ENCODE measurements at regions not wholly inside any gene's neighbourhood (a gene's known extent, or its start where the extent isn't known, plus 50 kb on each side); places are given as distances from the start of the nearest gene placed in this dataset.

- Histone ChIP-seq H3K27me3 (ENCODE audit: insufficient read depth, low read length) (no peaks in the 10 kb centered on the region), H2AFZ (ENCODE audit: low read depth, low read length) (no peak overlapping the region), H3K36me3 (ENCODE audit: insufficient read depth, low read length) (no peaks in the 10 kb centered on the region), H3K4me3 (ENCODE audit: low read length) (no peak overlapping the region), H3K4me1 (ENCODE audit: insufficient read depth, low read length) (peaks cover 28% of the 10 kb centered on the region), H3K9me3 (ENCODE audit: low read length) (peaks cover 2% of the 10 kb centered on the region)
Observed at GRCh38 chr9:79902825-79903600, 331.2 kb downstream of the TLE4 start.

GRCh38 chr9:79900754-79901153, 329.0 kb downstream of the TLE4 start:
- Histone ChIP-seq H3K4me1 (ENCODE audit: insufficient read depth, low read length) (peaks cover 28% of the 10 kb centered on the region), H3K9me3 (ENCODE audit: low read length) (peaks cover 2% of the 10 kb centered on the region), H3K36me3 (ENCODE audit: insufficient read depth, low read length) (no peaks in the 10 kb centered on the region), H2AFZ (ENCODE audit: low read depth, low read length) (no peak overlapping the region), H3K27me3 (ENCODE audit: insufficient read depth, low read length) (no peaks in the 10 kb centered on the region), H3K4me3 (ENCODE audit: low read length) (no peak overlapping the region)

GRCh38 chr9:79896390-79896980, 324.7 kb downstream of the TLE4 start:
- Histone ChIP-seq H2AFZ (ENCODE audit: low read depth, low read length) (no peak overlapping the region), H3K27me3 (ENCODE audit: insufficient read depth, low read length) (no peaks in the 10 kb centered on the region), H3K9me3 (ENCODE audit: low read length) (peaks cover 2% of the 10 kb centered on the region), H3K4me1 (ENCODE audit: insufficient read depth, low read length) (peaks cover 8% of the 10 kb centered on the region), H3K4me3 (ENCODE audit: low read length) (no peak overlapping the region), H3K36me3 (ENCODE audit: insufficient read depth, low read length) (no peaks in the 10 kb centered on the region)

GRCh38 chr9:79895232-79895631, 323.5 kb downstream of the TLE4 start:
- H3K4me1 ChIP-seq (ENCODE audit: insufficient read depth, low read length), result peaks cover 7% of the 10 kb centered on the region
- no peaks in the 10 kb centered on the region for H3K27me3 ChIP-seq (ENCODE audit: insufficient read depth, low read length)
- H3K36me3 ChIP-seq (ENCODE audit: insufficient read depth, low read length), result no peaks in the 10 kb centered on the region
- no peaks in the 10 kb centered on the region for H3K9me3 ChIP-seq (ENCODE audit: low read length)
- no peak overlapping the region for H2AFZ ChIP-seq (ENCODE audit: low read depth, low read length)
- no peak overlapping the region for H3K4me3 ChIP-seq (ENCODE audit: low read length)

GRCh38 chr9:79889369-79889768, 317.6 kb downstream of the TLE4 start:
- Histone ChIP-seq H3K36me3 (ENCODE audit: insufficient read depth, low read length) (no peaks in the 10 kb centered on the region), H3K4me1 (ENCODE audit: insufficient read depth, low read length) (no peaks in the 10 kb centered on the region), H2AFZ (ENCODE audit: low read depth, low read length) (no peak overlapping the region), H3K9me3 (ENCODE audit: low read length) (no peaks in the 10 kb centered on the region), H3K27me3 (ENCODE audit: insufficient read depth, low read length) (no peaks in the 10 kb centered on the region), H3K4me3 (ENCODE audit: low read length) (no peak overlapping the region)

GRCh38 chr9:79885093-79885857, 313.5 kb downstream of the TLE4 start:
- H3K27me3 ChIP-seq (ENCODE audit: insufficient read depth, low read length), result no peaks in the 10 kb centered on the region
- H2AFZ ChIP-seq (ENCODE audit: low read depth, low read length), result no peak overlapping the region
- H3K4me1 ChIP-seq (ENCODE audit: insufficient read depth, low read length), result no peaks in the 10 kb centered on the region
- H3K36me3 ChIP-seq (ENCODE audit: insufficient read depth, low read length), result no peaks in the 10 kb centered on the region
- no peaks in the 10 kb centered on the region for H3K9me3 ChIP-seq (ENCODE audit: low read length)
- no peak overlapping the region for H3K4me3 ChIP-seq (ENCODE audit: low read length)

GRCh38 chr9:79884546-79884945, 312.8 kb downstream of the TLE4 start:
- Histone ChIP-seq H3K27me3 (ENCODE audit: insufficient read depth, low read length) (no peaks in the 10 kb centered on the region), H3K9me3 (ENCODE audit: low read length) (no peaks in the 10 kb centered on the region), H2AFZ (ENCODE audit: low read depth, low read length) (no peak overlapping the region), H3K4me1 (ENCODE audit: insufficient read depth, low read length) (no peaks in the 10 kb centered on the region), H3K4me3 (ENCODE audit: low read length) (no peak overlapping the region), H3K36me3 (ENCODE audit: insufficient read depth, low read length) (no peaks in the 10 kb centered on the region)

- H3K36me3 ChIP-seq (ENCODE audit: insufficient read depth, low read length), result no peaks in the 10 kb centered on the region
- H3K27me3 ChIP-seq (ENCODE audit: insufficient read depth, low read length), result no peaks in the 10 kb centered on the region
Observed at GRCh38 chr9:79883073-79883645, 311.4 kb downstream of the TLE4 start.

GRCh38 chr9:79880626-79881025, 308.9 kb downstream of the TLE4 start:
- Histone ChIP-seq H3K36me3 (ENCODE audit: insufficient read depth, low read length) (no peaks in the 10 kb centered on the region), H2AFZ (ENCODE audit: low read depth, low read length) (no peak overlapping the region), H3K4me3 (ENCODE audit: low read length) (no peak overlapping the region), H3K27me3 (ENCODE audit: insufficient read depth, low read length) (no peaks in the 10 kb centered on the region), H3K9me3 (ENCODE audit: low read length) (no peaks in the 10 kb centered on the region), H3K4me1 (ENCODE audit: insufficient read depth, low read length) (no peaks in the 10 kb centered on the region)

More at GRCh38 chr9:79883073-79883645, 311.4 kb downstream of the TLE4 start:
- no peak overlapping the region for H2AFZ ChIP-seq (ENCODE audit: low read depth, low read length)
- no peak overlapping the region for H3K4me3 ChIP-seq (ENCODE audit: low read length)
- no peaks in the 10 kb centered on the region for H3K4me1 ChIP-seq (ENCODE audit: insufficient read depth, low read length)
- H3K9me3 ChIP-seq (ENCODE audit: low read length), result no peaks in the 10 kb centered on the region

- no peaks in the 10 kb centered on the region for H3K36me3 ChIP-seq (ENCODE audit: insufficient read depth, low read length)
- no peaks in the 10 kb centered on the region for H3K4me1 ChIP-seq (ENCODE audit: insufficient read depth, low read length)
- H3K4me3 ChIP-seq (ENCODE audit: low read length), result no peak overlapping the region
- H3K9me3 ChIP-seq (ENCODE audit: low read length), result no peaks in the 10 kb centered on the region
- H3K27me3 ChIP-seq (ENCODE audit: insufficient read depth, low read length), result no peaks in the 10 kb centered on the region
- no peak overlapping the region for H2AFZ ChIP-seq (ENCODE audit: low read depth, low read length)
Observed at GRCh38 chr9:79877943-79878602, 306.3 kb downstream of the TLE4 start.

GRCh38 chr9:79868567-79869189, 296.9 kb downstream of the TLE4 start:
- Histone ChIP-seq H3K27me3 (ENCODE audit: insufficient read depth, low read length) (no peaks in the 10 kb centered on the region), H2AFZ (ENCODE audit: low read depth, low read length) (no peak overlapping the region), H3K9me3 (ENCODE audit: low read length) (no peaks in the 10 kb centered on the region), H3K36me3 (ENCODE audit: insufficient read depth, low read length) (no peaks in the 10 kb centered on the region), H3K4me1 (ENCODE audit: insufficient read depth, low read length) (no peaks in the 10 kb centered on the region), H3K4me3 (ENCODE audit: low read length) (no peak overlapping the region)

All from neuron (in vitro differentiated cells).